GM10266 (cell line): ENCODE measurements at regions not wholly inside any gene's neighbourhood (a gene's known extent, or its start where the extent isn't known, plus 50 kb on each side); places are given as distances from the start of the nearest gene placed in this dataset.

Experiments
- DNase-seq: peaks from one replicate; pipeline ENCODE4 v3.0.0; 2012; ENCODE audit errors: extremely low spot score
- TF ChIP-seq, protein P1 (sequence below): IDR thresholded peaks from 2 replicates; pipeline ENCODE4 v1.5.1; 2012; ENCODE audit warnings: mild to moderate bottlenecking, low read depth; ENCODE audit not compliant: control insufficient read depth, insufficient read depth; ENCODE audit errors: missing control alignments

DNA sequence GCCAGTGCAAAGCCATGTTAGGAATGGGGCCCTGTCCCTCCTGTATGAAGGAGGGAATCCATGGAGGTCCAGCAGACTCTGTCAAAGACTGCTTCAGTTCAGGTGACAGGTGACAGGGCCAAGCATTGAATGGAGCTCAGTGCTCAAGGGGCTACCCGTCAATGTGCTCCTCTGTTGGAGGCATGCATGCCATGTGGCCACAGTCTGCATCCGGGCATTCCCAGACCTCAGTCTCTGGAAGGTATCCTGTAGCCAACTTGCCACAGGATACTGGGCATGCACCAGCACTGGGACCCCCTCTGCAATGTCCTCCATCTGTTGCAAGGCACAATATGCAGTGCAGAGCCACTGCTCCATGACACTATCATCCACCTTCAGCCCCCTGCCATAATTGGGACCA, 136.1 kb upstream of the GATB start:
- TF ChIP-seq, protein P1, sequence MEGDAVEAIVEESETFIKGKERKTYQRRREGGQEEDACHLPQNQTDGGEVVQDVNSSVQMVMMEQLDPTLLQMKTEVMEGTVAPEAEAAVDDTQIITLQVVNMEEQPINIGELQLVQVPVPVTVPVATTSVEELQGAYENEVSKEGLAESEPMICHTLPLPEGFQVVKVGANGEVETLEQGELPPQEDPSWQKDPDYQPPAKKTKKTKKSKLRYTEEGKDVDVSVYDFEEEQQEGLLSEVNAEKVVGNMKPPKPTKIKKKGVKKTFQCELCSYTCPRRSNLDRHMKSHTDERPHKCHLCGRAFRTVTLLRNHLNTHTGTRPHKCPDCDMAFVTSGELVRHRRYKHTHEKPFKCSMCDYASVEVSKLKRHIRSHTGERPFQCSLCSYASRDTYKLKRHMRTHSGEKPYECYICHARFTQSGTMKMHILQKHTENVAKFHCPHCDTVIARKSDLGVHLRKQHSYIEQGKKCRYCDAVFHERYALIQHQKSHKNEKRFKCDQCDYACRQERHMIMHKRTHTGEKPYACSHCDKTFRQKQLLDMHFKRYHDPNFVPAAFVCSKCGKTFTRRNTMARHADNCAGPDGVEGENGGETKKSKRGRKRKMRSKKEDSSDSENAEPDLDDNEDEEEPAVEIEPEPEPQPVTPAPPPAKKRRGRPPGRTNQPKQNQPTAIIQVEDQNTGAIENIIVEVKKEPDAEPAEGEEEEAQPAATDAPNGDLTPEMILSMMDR = no peak
- DNase-seq = no peak

DNA sequence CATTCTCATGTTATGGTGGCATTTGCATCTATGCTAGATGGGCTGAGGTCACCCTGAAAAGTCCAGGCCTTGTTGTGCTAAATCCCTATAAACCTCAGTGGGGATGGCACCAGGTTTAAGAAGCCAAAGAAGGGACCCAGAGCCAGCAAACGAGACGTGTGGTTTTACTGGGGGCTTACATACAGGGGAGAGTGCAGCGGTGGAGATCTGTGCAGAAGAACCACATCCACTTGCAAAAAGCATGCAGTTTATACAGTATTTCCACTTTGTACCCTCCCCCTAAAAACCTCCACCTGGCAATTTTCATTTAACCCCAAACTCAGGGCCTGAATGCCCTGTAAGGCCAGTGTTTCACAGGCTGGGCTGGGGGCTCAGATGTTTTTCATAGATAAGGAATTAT, 134.9 kb upstream of the GATB start:
- TF ChIP-seq, protein P1 = no peak
- no peak for DNase-seq

DNA sequence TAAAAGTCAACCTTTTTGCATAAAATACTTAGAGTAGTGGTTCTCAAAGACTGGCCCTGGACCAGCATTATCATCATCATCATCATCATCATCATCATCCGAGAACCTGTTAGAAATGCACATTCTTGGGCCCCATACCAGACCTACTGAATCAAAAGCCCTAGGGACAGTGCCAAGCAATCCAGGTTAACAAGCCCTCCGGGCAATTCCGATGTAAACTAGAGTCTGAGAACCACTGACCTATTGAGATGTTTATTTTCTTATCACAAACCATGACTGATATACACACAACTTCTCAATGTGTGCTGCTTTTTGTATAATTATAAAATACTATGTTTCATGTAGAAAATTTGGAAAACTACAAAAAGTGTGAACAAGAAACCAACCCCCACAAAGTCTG, 133.4 kb upstream of the GATB start:
- DNase-seq = no peak
- TF ChIP-seq, protein P1 = no peak

DNA sequence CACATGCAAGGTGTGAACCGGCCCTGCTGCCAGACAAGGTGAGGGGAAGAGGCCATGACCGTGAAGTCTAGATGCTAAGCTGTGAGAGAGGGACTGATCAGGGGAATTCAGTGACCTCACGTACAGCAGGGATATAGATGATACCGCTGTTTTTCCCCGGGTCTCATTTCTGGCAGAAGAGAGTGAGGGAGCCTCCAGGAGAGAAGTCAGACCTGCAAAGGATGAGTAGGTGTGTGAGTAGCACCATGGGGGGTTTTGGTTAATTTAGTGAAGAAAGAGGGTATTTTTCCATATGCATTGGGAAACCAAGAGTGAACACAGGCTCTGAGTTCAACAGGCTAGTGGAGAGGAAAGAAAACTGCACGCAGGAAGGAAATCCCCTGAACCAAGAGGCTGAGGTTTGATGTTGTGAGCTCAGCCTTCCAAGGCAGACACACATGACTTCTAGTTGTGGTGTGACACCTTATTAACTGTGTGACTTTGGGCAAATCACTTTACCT, 127.6 kb upstream of the GATB start:
- TF ChIP-seq, protein P1 = no peak
- DNase-seq = no peak

- DNase-seq = no peak
- TF ChIP-seq, protein P1 = no peak
Observed at GRCh38 chr4:151887816-151888180, 127.0 kb upstream of the GATB start.

DNA sequence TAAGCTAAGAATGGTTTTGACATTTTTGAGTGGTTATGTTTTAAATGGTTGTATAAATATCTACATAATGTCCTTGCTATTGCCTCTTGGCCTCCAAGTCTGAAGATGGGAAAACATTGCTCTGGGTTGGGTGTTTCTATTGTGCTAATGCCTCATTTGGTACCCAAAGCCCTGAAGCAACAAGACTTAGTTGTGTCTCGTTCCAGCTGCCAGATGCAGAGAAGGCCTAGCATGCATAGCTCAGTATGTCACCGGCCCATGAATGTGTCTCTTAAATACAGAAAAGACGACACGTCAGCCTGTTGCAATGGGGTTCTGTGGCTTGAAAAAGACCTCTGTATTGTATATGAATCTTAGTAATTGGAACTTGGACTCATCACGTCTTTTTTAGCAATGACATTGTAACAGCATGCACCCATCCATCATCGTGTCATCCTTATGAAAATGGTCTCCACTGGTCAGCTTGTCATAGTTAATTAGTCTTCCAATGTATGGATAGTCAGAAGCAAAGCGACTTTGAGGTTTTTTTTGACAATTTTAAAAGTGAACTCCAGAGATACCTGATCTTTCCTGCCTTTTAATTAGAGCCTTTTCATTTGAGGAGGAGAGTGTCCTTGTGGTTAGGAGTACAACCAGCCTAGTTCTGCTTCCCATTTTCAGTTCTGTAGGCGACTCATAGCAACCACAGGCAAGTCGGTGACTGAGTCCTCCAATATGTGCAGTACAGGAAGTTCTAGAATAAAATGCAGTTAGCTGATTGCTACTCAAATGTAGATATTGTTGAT, 126.4 kb upstream of the GATB start:
- DNase-seq = peak; percentile 15
- TF ChIP-seq, protein P1 = no peak

DNA sequence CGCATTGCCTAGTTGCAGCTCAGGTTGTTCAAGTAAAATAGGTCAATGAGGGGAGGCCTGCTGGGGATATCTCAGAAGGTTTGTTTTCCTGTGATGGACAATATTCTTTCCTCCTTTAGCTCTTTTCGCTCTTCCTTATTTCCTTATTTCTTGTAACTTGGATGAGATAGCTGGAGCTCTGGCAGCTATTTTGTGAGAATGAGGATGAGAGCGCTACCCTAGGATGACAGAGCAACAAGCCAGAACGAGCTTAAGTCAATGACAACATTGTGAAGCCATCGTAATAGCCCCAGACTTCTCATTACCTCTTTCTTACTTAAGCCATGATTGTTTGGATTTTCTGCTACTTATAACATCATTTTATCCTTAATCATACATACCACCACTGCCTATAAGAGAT, 124.3 kb upstream of the GATB start:
- no peak for DNase-seq
- TF ChIP-seq, protein P1 = no peak
